MM.1S (cell line): ENCODE measurements at regions not wholly inside any gene's neighbourhood (a gene's known extent, or its start where the extent isn't known, plus 50 kb on each side); places are given as distances from the start of the nearest gene placed in this dataset.

Source experiments
- EZH2 ChIP-seq: fragments of 300-600 bp; sonication (generic); optimal IDR thresholded peaks from 2 replicates; pipeline ENCODE3; 2017; ENCODE audit warnings: low read depth, mild to moderate bottlenecking, antibody characterized with exemption, low read length, mixed read lengths
- EZH2phosphoT487 ChIP-seq: fragments of 300-600 bp; sonication (generic); IDR thresholded peaks from 2 replicates; pipeline ENCODE4 v1.6.1; 2018; ENCODE audit warnings: antibody characterized with exemption, low read length
- TF ChIP-seq, protein P1 (sequence below): fragments of 300-600 bp; sonication (generic); IDR thresholded peaks from 2 replicates; pipeline ENCODE4 v1.5.1; 2016; ENCODE audit warnings: antibody characterized with exemption, low read length, mixed read lengths

DNA sequence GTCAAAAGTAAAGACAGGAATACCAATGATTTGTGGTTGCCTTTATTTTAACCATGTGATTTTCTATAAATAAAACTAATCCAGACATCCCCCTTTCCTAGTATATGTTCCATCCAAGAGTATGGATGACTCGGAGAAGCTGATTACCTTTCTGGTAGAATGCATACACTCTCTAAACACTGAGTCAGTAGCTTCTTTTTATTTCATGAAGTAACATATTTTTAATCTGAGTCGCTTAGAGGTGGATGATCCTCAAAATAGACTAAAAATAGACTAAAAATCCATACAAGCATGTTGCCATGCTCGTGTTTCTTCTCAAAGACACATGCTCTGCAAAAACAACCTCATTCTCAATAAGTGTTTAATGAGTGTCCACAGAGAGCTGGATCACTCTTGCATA is 263.7 kb downstream of the COL12A1 start:
- TF ChIP-seq, protein P1, sequence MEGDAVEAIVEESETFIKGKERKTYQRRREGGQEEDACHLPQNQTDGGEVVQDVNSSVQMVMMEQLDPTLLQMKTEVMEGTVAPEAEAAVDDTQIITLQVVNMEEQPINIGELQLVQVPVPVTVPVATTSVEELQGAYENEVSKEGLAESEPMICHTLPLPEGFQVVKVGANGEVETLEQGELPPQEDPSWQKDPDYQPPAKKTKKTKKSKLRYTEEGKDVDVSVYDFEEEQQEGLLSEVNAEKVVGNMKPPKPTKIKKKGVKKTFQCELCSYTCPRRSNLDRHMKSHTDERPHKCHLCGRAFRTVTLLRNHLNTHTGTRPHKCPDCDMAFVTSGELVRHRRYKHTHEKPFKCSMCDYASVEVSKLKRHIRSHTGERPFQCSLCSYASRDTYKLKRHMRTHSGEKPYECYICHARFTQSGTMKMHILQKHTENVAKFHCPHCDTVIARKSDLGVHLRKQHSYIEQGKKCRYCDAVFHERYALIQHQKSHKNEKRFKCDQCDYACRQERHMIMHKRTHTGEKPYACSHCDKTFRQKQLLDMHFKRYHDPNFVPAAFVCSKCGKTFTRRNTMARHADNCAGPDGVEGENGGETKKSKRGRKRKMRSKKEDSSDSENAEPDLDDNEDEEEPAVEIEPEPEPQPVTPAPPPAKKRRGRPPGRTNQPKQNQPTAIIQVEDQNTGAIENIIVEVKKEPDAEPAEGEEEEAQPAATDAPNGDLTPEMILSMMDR: no peak
- no peak for TF ChIP-seq EZH2
- no peak for TF ChIP-seq EZH2phosphoT487
